Esophagus squamous epithelium (tissue), 4 donors: ENCODE measurements at regions not wholly inside any gene's neighbourhood (a gene's known extent, or its start where the extent isn't known, plus 50 kb on each side); places are given as distances from the start of the nearest gene placed in this dataset.

Experiments used
- POLR2A ChIP-seq, 4 donors: fragments of 450-650 bp; IDR thresholded peaks; one replicate each; pipeline ENCODE4 v1.6.1; 2017; ENCODE audit warnings: antibody characterized with exemption in 4 of 4, mild to moderate bottlenecking in 4 of 4, moderate library complexity in 3 of 4
- TF ChIP-seq, protein P1 (sequence below), 6 experiments: fragments of 450-650 bp in 4 of 6; fragments of 200-600 bp in 2 of 6; sonication (generic) in 2 of 6; IDR thresholded peaks; one replicate each; pipeline ENCODE4 v1.5.1; 2016 to 2019; ENCODE audit warnings: antibody characterized with exemption in 6 of 6, mild to moderate bottlenecking in 4 of 6, moderate library complexity in 4 of 6

DNA sequence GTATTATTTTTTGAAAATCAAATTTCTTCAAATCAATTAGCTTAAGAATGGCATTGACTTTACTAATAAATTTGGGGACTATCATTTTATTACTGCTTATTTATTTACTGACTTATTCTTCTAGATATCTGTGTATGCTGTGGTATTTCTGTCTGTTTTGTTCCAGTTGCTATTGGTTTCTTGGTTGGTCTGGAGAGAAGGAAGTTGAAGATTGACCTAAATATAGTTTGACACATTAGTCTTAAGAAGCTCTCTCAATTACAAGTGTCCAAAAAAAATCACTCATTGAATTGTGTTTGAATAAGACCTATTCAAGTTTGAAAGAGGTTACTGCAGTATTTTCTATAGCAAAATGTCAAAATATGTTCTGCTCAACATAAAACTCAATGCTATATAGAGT is 153.3 kb upstream of the KYNU start:
- TF ChIP-seq, protein P1, sequence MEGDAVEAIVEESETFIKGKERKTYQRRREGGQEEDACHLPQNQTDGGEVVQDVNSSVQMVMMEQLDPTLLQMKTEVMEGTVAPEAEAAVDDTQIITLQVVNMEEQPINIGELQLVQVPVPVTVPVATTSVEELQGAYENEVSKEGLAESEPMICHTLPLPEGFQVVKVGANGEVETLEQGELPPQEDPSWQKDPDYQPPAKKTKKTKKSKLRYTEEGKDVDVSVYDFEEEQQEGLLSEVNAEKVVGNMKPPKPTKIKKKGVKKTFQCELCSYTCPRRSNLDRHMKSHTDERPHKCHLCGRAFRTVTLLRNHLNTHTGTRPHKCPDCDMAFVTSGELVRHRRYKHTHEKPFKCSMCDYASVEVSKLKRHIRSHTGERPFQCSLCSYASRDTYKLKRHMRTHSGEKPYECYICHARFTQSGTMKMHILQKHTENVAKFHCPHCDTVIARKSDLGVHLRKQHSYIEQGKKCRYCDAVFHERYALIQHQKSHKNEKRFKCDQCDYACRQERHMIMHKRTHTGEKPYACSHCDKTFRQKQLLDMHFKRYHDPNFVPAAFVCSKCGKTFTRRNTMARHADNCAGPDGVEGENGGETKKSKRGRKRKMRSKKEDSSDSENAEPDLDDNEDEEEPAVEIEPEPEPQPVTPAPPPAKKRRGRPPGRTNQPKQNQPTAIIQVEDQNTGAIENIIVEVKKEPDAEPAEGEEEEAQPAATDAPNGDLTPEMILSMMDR (IDR thresholded peaks at IDR 0.05), result no peak
- no peak for TF ChIP-seq POLR2A (IDR thresholded peaks at IDR 0.05)
